GM12873 (cell line): ENCODE measurements at regions not wholly inside any gene's neighbourhood (a gene's known extent, or its start where the extent isn't known, plus 50 kb on each side); places are given as distances from the start of the nearest gene placed in this dataset.

Experiments
- TF ChIP-seq, protein P1 (sequence below): IDR thresholded peaks from 2 replicates; pipeline ENCODE4 v1.5.1; 2012; ENCODE audit warnings: low read depth, mild to moderate bottlenecking, moderate library complexity, low read length, control low read depth; ENCODE audit not compliant: insufficient read depth; ENCODE audit errors: missing control alignments

DNA sequence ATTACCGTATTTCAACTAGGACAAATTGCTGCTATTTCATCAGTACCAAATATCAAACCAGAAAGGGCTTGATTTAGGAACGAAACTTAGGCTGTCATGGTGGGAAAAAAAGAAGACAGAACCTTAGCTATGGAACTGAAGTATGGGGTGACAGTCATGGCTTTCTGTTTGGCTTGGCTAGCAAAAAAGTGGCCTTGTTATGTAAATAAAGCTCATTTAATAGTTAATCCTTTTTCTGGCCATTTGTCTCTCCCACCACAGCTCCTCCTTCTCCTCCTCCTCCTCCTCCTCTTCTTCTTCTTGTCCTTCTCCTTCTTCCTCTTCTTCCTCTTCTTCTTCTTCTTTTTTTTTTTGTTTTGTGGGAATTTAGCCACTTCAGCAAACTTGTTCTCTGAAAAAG lies 434.7 kb upstream of the NDST4 start:
- TF ChIP-seq, protein P1, sequence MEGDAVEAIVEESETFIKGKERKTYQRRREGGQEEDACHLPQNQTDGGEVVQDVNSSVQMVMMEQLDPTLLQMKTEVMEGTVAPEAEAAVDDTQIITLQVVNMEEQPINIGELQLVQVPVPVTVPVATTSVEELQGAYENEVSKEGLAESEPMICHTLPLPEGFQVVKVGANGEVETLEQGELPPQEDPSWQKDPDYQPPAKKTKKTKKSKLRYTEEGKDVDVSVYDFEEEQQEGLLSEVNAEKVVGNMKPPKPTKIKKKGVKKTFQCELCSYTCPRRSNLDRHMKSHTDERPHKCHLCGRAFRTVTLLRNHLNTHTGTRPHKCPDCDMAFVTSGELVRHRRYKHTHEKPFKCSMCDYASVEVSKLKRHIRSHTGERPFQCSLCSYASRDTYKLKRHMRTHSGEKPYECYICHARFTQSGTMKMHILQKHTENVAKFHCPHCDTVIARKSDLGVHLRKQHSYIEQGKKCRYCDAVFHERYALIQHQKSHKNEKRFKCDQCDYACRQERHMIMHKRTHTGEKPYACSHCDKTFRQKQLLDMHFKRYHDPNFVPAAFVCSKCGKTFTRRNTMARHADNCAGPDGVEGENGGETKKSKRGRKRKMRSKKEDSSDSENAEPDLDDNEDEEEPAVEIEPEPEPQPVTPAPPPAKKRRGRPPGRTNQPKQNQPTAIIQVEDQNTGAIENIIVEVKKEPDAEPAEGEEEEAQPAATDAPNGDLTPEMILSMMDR = no peak

DNA sequence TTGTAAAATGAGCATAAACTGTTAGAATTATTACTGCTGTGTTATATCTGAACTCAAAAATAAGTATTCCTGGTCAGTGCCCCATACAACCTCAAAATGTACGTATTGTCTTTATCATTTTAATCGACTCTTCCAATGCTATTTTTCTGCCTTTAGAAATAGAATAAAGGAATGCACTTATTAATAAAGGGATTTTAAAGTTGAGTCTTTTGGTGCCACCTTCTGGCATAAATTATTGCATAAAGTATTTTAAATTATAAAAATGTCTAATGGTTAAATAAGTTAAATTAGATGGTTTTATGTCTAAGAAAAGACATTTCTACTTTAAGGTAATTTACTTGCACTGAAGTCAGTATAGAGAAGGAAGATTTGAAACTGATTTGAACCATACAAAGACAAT lies 424.0 kb upstream of the NDST4 start:
- TF ChIP-seq, protein P1 = no peak

DNA sequence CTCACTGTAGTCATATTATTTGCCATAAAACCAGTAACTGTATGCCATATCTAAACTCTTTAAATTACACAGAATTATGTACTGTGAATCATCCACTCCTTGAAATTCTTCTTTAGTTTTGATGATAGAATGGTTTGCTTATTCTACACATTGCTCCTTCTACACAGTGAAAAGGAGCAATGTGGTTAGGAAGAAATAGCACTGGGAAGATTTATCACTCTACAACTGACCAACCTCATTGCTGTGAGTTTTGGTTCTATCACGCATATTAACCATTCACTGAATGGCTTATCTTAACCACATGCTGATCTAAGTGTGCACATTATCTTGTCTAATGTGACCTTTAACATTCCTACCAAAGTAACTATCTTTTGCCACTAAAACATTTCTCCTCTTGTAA lies 415.7 kb upstream of the NDST4 start:
- TF ChIP-seq, protein P1 = no peak

DNA sequence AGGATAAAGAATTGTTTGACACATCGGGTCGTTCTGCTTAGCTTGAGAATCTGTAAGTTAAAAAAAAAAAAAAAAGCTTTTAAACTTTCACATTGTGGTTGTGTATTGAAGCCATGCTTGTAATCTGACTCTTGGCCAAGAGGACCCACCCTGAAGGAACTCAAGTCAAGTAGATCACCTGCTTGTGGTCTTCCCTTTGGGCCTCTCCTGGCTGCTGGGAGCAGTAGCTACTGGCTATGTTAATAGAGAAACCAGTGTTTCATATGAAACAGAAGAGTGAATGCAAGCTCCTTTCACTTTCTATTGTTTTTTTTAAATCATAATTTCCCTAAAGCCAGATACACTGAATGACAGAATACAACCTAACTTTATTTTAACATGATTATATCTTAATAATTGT lies 402.4 kb upstream of the NDST4 start:
- TF ChIP-seq, protein P1 = no peak

DNA sequence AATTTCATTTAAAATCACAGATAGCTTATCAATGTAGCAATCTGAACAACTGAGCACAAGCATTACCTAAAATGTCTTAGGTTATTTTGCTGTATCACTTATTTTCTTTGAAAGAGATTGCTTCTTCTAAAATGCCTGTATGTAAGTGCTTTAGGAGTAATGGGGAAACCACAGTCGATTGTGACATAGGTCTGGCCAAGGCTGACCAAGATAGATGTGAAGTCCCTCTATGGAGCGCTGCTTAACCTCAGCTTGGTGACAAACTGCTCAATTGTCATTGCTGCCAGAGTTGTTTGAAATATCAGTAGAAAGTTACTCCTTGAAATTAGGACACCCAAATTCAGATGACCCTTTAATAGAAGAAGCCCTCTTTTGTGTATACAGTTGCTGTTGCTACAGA lies 401.9 kb upstream of the NDST4 start:
- TF ChIP-seq, protein P1 = no peak

DNA sequence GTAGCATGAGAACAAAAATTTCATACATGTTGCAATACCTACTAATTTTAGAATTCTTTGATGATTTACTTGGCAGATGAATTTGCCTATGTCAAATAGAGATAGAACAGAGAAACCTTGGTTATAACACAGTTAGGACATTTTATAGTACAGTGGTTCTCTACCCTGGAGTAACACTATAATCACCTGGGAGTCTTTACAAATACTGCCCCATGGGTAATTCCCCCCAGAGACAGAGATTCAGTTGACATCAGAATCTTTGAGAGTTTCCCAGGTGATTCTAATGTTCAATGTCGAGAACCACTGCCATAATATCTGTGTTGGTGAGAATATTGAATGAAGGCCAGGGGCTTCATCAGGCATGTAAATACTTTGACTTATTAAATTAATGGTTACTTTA lies 401.3 kb upstream of the NDST4 start:
- TF ChIP-seq, protein P1 = no peak

DNA sequence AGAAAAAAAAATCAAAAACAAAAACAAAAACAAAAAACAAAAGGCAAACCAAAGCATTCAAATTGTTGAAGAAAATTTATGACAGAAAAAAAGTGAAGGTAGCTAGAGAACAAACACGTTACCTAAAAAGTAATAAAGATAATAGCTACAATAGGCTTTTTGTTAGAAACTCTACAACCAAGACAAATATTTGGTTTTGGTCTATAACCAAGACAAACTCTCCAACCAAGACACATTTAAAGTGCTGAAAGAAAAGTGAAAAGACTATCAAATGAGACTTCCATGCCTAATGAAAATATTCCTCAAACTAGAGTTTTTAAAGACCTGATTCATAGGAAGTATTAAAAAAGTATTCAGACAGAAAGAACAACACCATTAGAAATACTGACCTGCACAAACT lies 391.9 kb upstream of the NDST4 start:
- TF ChIP-seq, protein P1 = no peak
